ENCODE measurements at regions not wholly inside any gene's neighbourhood (a gene's known extent, or its start where the extent isn't known, plus 50 kb on each side); places are given as distances from the start of the nearest gene placed in this dataset.

- TF ChIP-seq, protein P1, sequence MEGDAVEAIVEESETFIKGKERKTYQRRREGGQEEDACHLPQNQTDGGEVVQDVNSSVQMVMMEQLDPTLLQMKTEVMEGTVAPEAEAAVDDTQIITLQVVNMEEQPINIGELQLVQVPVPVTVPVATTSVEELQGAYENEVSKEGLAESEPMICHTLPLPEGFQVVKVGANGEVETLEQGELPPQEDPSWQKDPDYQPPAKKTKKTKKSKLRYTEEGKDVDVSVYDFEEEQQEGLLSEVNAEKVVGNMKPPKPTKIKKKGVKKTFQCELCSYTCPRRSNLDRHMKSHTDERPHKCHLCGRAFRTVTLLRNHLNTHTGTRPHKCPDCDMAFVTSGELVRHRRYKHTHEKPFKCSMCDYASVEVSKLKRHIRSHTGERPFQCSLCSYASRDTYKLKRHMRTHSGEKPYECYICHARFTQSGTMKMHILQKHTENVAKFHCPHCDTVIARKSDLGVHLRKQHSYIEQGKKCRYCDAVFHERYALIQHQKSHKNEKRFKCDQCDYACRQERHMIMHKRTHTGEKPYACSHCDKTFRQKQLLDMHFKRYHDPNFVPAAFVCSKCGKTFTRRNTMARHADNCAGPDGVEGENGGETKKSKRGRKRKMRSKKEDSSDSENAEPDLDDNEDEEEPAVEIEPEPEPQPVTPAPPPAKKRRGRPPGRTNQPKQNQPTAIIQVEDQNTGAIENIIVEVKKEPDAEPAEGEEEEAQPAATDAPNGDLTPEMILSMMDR (IDR thresholded peaks at IDR 0.05; ENCODE audit: low read length, missing control alignments), result no peak
- no peak overlapping the region for H3K4me3 ChIP-seq (replicated peaks; ENCODE audit: low read depth, low read length)
- no peak for DNase-seq (ENCODE audit: low read depth)
Measured at GRCh38 chr14:60357551-60358149, 108.6 kb downstream of the PPM1A start.

GRCh38 chr14:60363275-60363674 is 114.3 kb downstream of the PPM1A start:
- TF ChIP-seq, protein P1 (IDR thresholded peaks at IDR 0.05; ENCODE audit: low read length, missing control alignments), result no peak
- H3K4me3 ChIP-seq (replicated peaks; ENCODE audit: low read depth, low read length), result no peak overlapping the region
- DNase-seq (ENCODE audit: low read depth), result no peak

- DNase-seq (ENCODE audit: low read depth), result no peak
- H3K4me3 ChIP-seq (replicated peaks; ENCODE audit: low read depth, low read length), result no peak overlapping the region
- TF ChIP-seq, protein P1 (IDR thresholded peaks at IDR 0.05; ENCODE audit: low read length, missing control alignments), result no peak
Measured at GRCh38 chr14:60363687-60364086, 114.7 kb downstream of the PPM1A start.

GRCh38 chr14:60381909-60382308 is 104.0 kb downstream of the C14orf39 start:
- TF ChIP-seq, protein P1 (IDR thresholded peaks at IDR 0.05; ENCODE audit: low read length, missing control alignments), result no peak
- no peak for DNase-seq (ENCODE audit: low read depth)
- H3K4me3 ChIP-seq (replicated peaks; ENCODE audit: low read depth, low read length), result no peak overlapping the region
